GM19328 (cell line): ENCODE measurements at regions not wholly inside any gene's neighbourhood (a gene's known extent, or its start where the extent isn't known, plus 50 kb on each side); places are given as distances from the start of the nearest gene placed in this dataset.

ENCODE experiments used
- ATAC-seq: cut with Tn5 transposase; IDR thresholded peaks from one replicate; pipeline ENCODE4 v1.9.1; 2021; ENCODE audit warnings: mild to moderate bottlenecking, moderate library complexity; ENCODE audit not compliant: unreplicated experiment

- ATAC-seq = no peak
These were observed 121.9 kb upstream of the CD93 start for GRCh38 chr20:23207826-23208540.

- ATAC-seq = no peak
These were observed 120.9 kb upstream of the CD93 start for GRCh38 chr20:23206995-23207394.

GRCh38 chr20:23206061-23206460, 119.9 kb upstream of the CD93 start:
- ATAC-seq = no peak

GRCh38 chr20:23205611-23206041, 119.5 kb upstream of the CD93 start:
- no peak for ATAC-seq

GRCh38 chr20:23205211-23205610, 119.1 kb upstream of the CD93 start:
- ATAC-seq = no peak

GRCh38 chr20:23203951-23204730, 118.0 kb upstream of the CD93 start:
- no peak for ATAC-seq

- no peak for ATAC-seq
These were observed 117.2 kb upstream of the CD93 start for GRCh38 chr20:23203310-23203709.

GRCh38 chr20:23201658-23202057, 115.5 kb upstream of the CD93 start:
- no peak for ATAC-seq

GRCh38 chr20:23200914-23201313, 114.8 kb upstream of the CD93 start:
- no peak for ATAC-seq

- no peak for ATAC-seq
These were observed 114.3 kb upstream of the CD93 start for GRCh38 chr20:23200413-23200812.

- no peak for ATAC-seq
These were observed 113.2 kb upstream of the CD93 start for GRCh38 chr20:23199356-23199755.

- ATAC-seq = no peak
These were observed 112.7 kb upstream of the CD93 start for GRCh38 chr20:23198815-23199214.

GRCh38 chr20:23197836-23198235, 111.7 kb upstream of the CD93 start:
- ATAC-seq = no peak

GRCh38 chr20:23195636-23196035, 109.5 kb upstream of the CD93 start:
- no peak for ATAC-seq

- no peak for ATAC-seq
These were observed 107.8 kb upstream of the CD93 start for GRCh38 chr20:23193801-23194384.

GRCh38 chr20:23192469-23192868, 106.3 kb upstream of the CD93 start:
- no peak for ATAC-seq

GRCh38 chr20:23190557-23190956, 104.4 kb upstream of the CD93 start:
- ATAC-seq = no peak

- no peak for ATAC-seq
These were observed 103.7 kb upstream of the CD93 start for GRCh38 chr20:23189854-23190253.

- ATAC-seq = no peak
These were observed 103.2 kb upstream of the CD93 start for GRCh38 chr20:23189341-23189740.

GRCh38 chr20:23188377-23189169, 102.4 kb upstream of the CD93 start:
- ATAC-seq = no peak

GRCh38 chr20:23187751-23188150, 101.6 kb upstream of the CD93 start:
- ATAC-seq = no peak
